ENCODE measurements at regions not wholly inside any gene's neighbourhood (a gene's known extent, or its start where the extent isn't known, plus 50 kb on each side); places are given as distances from the start of the nearest gene placed in this dataset.
A peak's percentile ranks its signal among the peaks of the same experiment; 100 is the strongest.

DNA sequence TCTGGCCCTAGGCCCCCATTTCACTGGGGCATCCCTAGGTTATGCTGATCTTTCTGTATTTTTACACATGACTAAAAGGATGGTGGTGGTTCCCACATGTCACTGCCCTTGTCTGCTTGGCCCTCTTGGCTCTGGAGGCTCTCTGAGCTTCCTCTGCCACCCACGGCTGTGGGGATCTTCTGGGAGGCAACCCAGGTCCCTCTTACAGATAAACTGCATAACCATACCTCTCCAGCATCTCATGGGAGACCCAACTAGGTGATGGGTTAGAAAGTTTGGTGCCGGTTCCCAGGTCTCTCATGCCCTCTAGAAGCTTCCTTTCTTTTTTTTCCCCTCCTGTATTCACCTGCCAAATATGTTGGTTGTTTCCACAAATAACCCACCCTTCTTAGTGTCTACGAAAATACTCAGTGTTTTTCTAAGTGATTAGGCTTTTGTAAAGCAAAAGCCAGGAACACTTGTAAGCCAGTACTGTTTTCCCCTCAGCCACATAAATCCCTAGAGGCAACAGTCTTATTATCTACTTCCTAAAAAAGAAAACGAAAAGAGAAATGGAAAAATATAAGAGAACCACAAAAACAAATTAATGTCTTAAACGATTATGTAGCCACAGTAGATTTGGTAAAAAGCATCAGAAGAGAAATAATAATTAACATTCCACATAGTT, 71.7 kb upstream of the SMLR1 start:
- Histone ChIP-seq H2AFZ (ENCODE audit: low read depth, low read length) (no peak overlapping the region), H3K9me2 (ENCODE audit: insufficient read depth, low read length) (no peaks in the 10 kb centered on the region)

DNA sequence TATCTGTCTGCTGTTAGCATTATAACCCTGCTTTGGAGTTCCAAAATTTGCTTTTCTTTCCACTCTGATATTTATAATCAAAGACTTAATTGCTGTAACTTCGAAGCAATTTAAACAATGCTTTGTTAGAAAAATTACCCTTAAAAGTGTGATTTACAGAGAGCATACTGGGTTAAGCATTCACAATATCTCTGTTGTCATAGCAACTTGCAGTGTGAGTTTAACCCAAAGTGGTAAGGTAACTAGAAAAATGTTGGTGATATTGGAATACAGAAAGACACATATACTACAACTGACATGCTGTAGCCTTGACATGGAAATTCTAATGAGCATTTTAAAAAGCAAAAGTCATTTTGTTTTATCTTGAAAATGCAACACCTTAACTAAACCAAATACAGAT, 70.4 kb upstream of the SMLR1 start:
- peak overlapping the region; percentile 6 for H2AFZ ChIP-seq (ENCODE audit: low read depth, low read length)
- H3K4me2 ChIP-seq (ENCODE audit: low read length): peak overlapping the region; percentile 21
- no peaks in the 10 kb centered on the region for H3K27me3 ChIP-seq (ENCODE audit: insufficient read depth, low read depth, low read length)
- no peaks in the 10 kb centered on the region for H3K36me3 ChIP-seq (ENCODE audit: insufficient read depth, low read length)
- no peaks in the 10 kb centered on the region for H3F3A ChIP-seq (ENCODE audit: insufficient read depth, low read length, poor library complexity, severe bottlenecking)
- TF ChIP-seq POLR2AphosphoS5 (IDR thresholded peaks at IDR 0.05) (peak; percentile 43), EZH2 (IDR thresholded peaks at IDR 0.05; ENCODE audit: borderline replicate concordance, insufficient read depth, low read length, poor library complexity, severe bottlenecking) (no peak), EP300 (conservative IDR thresholded peaks at IDR 0.05; ENCODE audit: poor library complexity, severe bottlenecking) (peak; percentile 52), RAD21 (conservative IDR thresholded peaks at IDR 0.05) (no peak)
- no peaks in the 10 kb centered on the region for H3K79me2 ChIP-seq (replicated peaks; ENCODE audit: insufficient read depth, low read length)
- H3K9ac ChIP-seq (ENCODE audit: low read length): no peak overlapping the region
- H3K4me3 ChIP-seq (ENCODE audit: low read length): peak overlapping the region; percentile 33
- no peak overlapping the region for H3K27ac ChIP-seq (ENCODE audit: low read length)
- no peaks in the 10 kb centered on the region for H4K20me1 ChIP-seq (ENCODE audit: insufficient read depth)
- no peaks in the 10 kb centered on the region for H3K9me2 ChIP-seq (ENCODE audit: insufficient read depth, low read length)
- no peaks in the 10 kb centered on the region for H3K9me3 ChIP-seq (ENCODE audit: low read length)

More for the DNA sequence above, 71.7 kb upstream of the SMLR1 start:
- Histone ChIP-seq H3K27me3 (ENCODE audit: insufficient read depth, low read depth, low read length) (no peaks in the 10 kb centered on the region), H3K4me2 (ENCODE audit: low read length) (no peak overlapping the region), H4K20me1 (ENCODE audit: insufficient read depth) (no peaks in the 10 kb centered on the region), H3K36me3 (ENCODE audit: insufficient read depth, low read length) (no peaks in the 10 kb centered on the region), H3K9ac (ENCODE audit: low read length) (no peak overlapping the region), H3K4me3 (ENCODE audit: low read length) (no peak overlapping the region), H3F3A (ENCODE audit: insufficient read depth, low read length, poor library complexity, severe bottlenecking) (no peaks in the 10 kb centered on the region), H3K79me2 (replicated peaks; ENCODE audit: insufficient read depth, low read length) (no peaks in the 10 kb centered on the region), H3K9me3 (ENCODE audit: low read length) (no peaks in the 10 kb centered on the region), H3K27ac (ENCODE audit: low read length) (no peak overlapping the region)
- no peak for TF ChIP-seq EZH2 (IDR thresholded peaks at IDR 0.05; ENCODE audit: borderline replicate concordance, insufficient read depth, low read length, poor library complexity, severe bottlenecking)
- TF ChIP-seq RAD21 (conservative IDR thresholded peaks at IDR 0.05): no peak
- no peak for TF ChIP-seq EP300 (conservative IDR thresholded peaks at IDR 0.05; ENCODE audit: poor library complexity, severe bottlenecking)
- no peak for TF ChIP-seq MXI1 (conservative IDR thresholded peaks at IDR 0.05; ENCODE audit: poor library complexity, severe bottlenecking)
- TF ChIP-seq, protein P1, sequence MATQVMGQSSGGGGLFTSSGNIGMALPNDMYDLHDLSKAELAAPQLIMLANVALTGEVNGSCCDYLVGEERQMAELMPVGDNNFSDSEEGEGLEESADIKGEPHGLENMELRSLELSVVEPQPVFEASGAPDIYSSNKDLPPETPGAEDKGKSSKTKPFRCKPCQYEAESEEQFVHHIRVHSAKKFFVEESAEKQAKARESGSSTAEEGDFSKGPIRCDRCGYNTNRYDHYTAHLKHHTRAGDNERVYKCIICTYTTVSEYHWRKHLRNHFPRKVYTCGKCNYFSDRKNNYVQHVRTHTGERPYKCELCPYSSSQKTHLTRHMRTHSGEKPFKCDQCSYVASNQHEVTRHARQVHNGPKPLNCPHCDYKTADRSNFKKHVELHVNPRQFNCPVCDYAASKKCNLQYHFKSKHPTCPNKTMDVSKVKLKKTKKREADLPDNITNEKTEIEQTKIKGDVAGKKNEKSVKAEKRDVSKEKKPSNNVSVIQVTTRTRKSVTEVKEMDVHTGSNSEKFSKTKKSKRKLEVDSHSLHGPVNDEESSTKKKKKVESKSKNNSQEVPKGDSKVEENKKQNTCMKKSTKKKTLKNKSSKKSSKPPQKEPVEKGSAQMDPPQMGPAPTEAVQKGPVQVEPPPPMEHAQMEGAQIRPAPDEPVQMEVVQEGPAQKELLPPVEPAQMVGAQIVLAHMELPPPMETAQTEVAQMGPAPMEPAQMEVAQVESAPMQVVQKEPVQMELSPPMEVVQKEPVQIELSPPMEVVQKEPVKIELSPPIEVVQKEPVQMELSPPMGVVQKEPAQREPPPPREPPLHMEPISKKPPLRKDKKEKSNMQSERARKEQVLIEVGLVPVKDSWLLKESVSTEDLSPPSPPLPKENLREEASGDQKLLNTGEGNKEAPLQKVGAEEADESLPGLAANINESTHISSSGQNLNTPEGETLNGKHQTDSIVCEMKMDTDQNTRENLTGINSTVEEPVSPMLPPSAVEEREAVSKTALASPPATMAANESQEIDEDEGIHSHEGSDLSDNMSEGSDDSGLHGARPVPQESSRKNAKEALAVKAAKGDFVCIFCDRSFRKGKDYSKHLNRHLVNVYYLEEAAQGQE (IDR thresholded peaks at IDR 0.05; ENCODE audit: borderline replicate concordance): no peak
- no peak for TF ChIP-seq POLR2AphosphoS5 (IDR thresholded peaks at IDR 0.05)
- no peak for TF ChIP-seq SMC3 (conservative IDR thresholded peaks at IDR 0.05; ENCODE audit: poor library complexity)
- no peak for TF ChIP-seq TAF1 (IDR thresholded peaks at IDR 0.05; ENCODE audit: low read depth)
- TF ChIP-seq, protein P2, sequence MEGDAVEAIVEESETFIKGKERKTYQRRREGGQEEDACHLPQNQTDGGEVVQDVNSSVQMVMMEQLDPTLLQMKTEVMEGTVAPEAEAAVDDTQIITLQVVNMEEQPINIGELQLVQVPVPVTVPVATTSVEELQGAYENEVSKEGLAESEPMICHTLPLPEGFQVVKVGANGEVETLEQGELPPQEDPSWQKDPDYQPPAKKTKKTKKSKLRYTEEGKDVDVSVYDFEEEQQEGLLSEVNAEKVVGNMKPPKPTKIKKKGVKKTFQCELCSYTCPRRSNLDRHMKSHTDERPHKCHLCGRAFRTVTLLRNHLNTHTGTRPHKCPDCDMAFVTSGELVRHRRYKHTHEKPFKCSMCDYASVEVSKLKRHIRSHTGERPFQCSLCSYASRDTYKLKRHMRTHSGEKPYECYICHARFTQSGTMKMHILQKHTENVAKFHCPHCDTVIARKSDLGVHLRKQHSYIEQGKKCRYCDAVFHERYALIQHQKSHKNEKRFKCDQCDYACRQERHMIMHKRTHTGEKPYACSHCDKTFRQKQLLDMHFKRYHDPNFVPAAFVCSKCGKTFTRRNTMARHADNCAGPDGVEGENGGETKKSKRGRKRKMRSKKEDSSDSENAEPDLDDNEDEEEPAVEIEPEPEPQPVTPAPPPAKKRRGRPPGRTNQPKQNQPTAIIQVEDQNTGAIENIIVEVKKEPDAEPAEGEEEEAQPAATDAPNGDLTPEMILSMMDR (IDR thresholded peaks at IDR 0.05; ENCODE audit: poor library complexity, severe bottlenecking): no peak

Data from neural cell (in vitro differentiated cells).